Adrenal gland (tissue), 5 donors: ENCODE measurements at regions not wholly inside any gene's neighbourhood (a gene's known extent, or its start where the extent isn't known, plus 50 kb on each side); places are given as distances from the start of the nearest gene placed in this dataset.

Source experiments
- CTCF ChIP-seq, 6 experiments: fragments of 450-650 bp in 4 of 6; fragments of 200-600 bp in 2 of 6; sonication (generic) in 1 of 6; IDR thresholded peaks; 1 replicate in 5 of 6; 2 replicates in 1 of 6; pipeline versions ENCODE4 v1.5.1 to v1.8.0; 2016 to 2021; ENCODE audit warnings: antibody characterized with exemption in 6 of 6, mild to moderate bottlenecking in 2 of 6, moderate library complexity in 1 of 6
- POLR2A ChIP-seq, 2 donors: fragments of 450-650 bp; IDR thresholded peaks; one replicate each; pipeline ENCODE4 v1.6.1; 2017; ENCODE audit warnings: antibody characterized with exemption in 2 of 2, mild to moderate bottlenecking in 2 of 2, moderate library complexity in 1 of 2
- donor health status: DM: no; HTN: no; CAD: no.

- TF ChIP-seq CTCF (IDR thresholded peaks at IDR 0.05): no peak
- TF ChIP-seq POLR2A (IDR thresholded peaks at IDR 0.05): no peak
These were observed 675.0 kb upstream of the ANKRD30A start for GRCh38 chr10:36450380-36450779.
